Cardiac muscle cell (in vitro differentiated cells and primary cell): ENCODE measurements at regions not wholly inside any gene's neighbourhood (a gene's known extent, or its start where the extent isn't known, plus 50 kb on each side); places are given as distances from the start of the nearest gene placed in this dataset.

ENCODE experiments used
- DNase-seq, 2 donors: peaks; one replicate each; pipeline versions ENCODE4 v3.0.0 to v3.0.0-alpha.2; 2010 to 2017; ENCODE audit warnings: low read depth in 1 of 2, low spot score in 1 of 2
- H3K27ac ChIP-seq: fragments of 200-600 bp; sonication (generic); 2 replicates; pipeline ENCODE4 v1.5.1; 2016
- H3K27me3 ChIP-seq: fragments of 200-600 bp; sonication (generic); 2 replicates; pipeline ENCODE4 v1.6.0; 2016; ENCODE audit warnings: control low read depth
- H3K36me3 ChIP-seq: fragments of 200-600 bp; sonication (generic); 2 replicates; pipeline ENCODE4 v1.5.1; 2016; ENCODE audit warnings: control low read depth
- H3K4me1 ChIP-seq: fragments of 200-600 bp; sonication (generic); 2 replicates; pipeline ENCODE4 v1.8.1; 2017; ENCODE audit warnings: low read depth, mild to moderate bottlenecking, mixed run types
- H3K4me3 ChIP-seq: fragments of 200-600 bp; sonication (generic); 2 replicates; pipeline ENCODE4 v1.5.1; 2016; ENCODE audit warnings: mild to moderate bottlenecking
- H3K9me3 ChIP-seq: fragments of 200-600 bp; sonication (generic); 2 replicates; pipeline ENCODE4 v1.5.1; 2017; ENCODE audit warnings: low read depth, mild to moderate bottlenecking, control low read depth
- TF ChIP-seq, protein P1 (sequence below): IDR thresholded peaks from 2 replicates; pipeline ENCODE4 v1.5.1; 2012; ENCODE audit warnings: low read depth, mild to moderate bottlenecking, low read length

GRCh38 chr16:88298181-88298832, 84.5 kb upstream of the ZNF469 start:
- H3K9me3 ChIP-seq, result no peaks in the 10 kb centered on the region
- H3K36me3 ChIP-seq, result no peaks in the 10 kb centered on the region
- no peaks in the 10 kb centered on the region for H3K4me1 ChIP-seq
- peak in 1 of 2 donors; percentile 64 for DNase-seq
- no peak overlapping the region for H3K27ac ChIP-seq
- no peaks in the 10 kb centered on the region for H3K27me3 ChIP-seq
- no peak overlapping the region for H3K4me3 ChIP-seq
- TF ChIP-seq, protein P1, sequence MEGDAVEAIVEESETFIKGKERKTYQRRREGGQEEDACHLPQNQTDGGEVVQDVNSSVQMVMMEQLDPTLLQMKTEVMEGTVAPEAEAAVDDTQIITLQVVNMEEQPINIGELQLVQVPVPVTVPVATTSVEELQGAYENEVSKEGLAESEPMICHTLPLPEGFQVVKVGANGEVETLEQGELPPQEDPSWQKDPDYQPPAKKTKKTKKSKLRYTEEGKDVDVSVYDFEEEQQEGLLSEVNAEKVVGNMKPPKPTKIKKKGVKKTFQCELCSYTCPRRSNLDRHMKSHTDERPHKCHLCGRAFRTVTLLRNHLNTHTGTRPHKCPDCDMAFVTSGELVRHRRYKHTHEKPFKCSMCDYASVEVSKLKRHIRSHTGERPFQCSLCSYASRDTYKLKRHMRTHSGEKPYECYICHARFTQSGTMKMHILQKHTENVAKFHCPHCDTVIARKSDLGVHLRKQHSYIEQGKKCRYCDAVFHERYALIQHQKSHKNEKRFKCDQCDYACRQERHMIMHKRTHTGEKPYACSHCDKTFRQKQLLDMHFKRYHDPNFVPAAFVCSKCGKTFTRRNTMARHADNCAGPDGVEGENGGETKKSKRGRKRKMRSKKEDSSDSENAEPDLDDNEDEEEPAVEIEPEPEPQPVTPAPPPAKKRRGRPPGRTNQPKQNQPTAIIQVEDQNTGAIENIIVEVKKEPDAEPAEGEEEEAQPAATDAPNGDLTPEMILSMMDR, result no peak

DNA sequence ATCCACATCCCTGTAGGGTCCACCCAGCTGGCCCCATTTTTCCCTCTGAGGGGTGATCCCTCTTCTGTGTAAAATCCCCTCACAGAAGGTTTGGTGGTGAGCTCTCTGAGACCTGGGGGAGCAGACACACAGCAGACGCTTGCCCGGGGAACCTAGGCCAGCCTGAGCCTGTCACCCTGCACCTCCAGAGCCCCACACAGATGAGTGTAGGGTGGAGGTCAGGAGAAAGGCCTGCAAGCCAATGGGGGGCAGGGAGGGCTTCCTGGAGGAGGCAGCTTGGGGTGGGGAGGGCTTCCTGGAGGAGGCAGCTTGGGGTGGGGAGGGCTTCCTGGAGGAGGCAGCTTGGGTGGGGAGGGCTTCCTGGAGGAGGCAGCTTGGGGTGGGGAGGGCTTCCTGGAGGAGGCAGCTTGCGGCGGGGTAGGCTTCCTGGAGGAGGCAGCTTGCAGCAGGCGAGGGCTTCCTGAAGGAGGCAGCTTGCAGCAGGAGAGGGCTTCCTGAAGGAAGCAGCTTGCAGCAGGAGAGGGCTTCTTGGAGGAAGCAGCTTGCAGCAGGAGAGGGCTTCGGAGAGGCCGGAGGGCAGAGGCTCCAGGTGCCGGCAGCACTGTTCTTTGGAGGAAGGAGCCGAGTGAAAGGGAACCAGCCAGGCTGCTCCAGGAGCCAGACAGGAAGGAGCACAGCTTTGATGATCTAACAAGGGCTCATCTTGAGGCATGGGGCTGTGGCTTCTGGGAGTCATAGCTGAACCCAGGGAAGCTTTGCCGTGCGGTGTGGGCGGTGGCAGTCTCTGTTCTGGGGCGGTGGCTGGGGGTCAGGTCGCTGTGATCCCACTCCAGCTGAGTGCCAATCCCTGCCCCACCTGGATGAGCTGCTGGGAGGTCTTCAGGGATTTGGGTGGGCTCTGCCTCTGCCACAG, 83.7 kb upstream of the ZNF469 start:
- Histone ChIP-seq H3K4me3 (no peak overlapping the region), H3K27me3 (no peaks in the 10 kb centered on the region), H3K9me3 (no peaks in the 10 kb centered on the region), H3K4me1 (no peaks in the 10 kb centered on the region), H3K36me3 (no peaks in the 10 kb centered on the region), H3K27ac (no peak overlapping the region)
- TF ChIP-seq, protein P1, result no peak
- DNase-seq, result no peak

DNA sequence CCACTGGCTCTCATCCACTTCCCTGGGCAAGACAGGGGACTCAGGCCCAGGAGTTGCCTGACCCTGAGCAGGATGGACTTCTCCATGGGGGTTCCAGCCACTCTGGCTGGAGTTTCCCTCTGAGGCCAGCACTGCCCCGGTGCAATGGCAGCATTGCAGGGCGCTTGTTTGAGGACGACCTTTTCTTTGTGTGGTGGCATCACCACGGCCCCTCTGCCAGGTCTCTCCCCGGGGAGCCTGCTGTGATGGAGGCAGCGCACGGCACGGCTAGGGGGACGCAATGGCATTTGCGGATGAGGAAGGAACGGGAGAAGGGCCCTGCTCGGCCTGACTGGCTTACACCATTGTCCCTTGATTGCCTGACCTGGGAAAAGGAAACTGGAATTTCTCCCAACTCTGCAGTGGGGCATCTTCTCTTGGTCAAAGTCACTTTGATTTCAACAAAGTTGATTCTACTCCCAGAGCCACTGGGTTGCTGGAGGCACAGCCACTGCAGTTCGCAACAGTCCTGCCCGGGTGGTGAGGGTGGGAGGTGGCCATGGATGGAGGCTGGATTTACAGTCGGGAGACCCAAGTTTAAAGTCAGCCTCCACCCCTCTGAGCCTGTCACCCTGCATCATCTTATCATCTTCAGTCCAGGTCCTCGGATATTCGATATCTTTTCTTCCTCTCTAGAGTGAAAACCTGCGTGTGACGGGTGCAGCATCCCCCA, 82.9 kb upstream of the ZNF469 start:
- no peak for DNase-seq
- H3K27ac ChIP-seq, result no peak overlapping the region
- no peaks in the 10 kb centered on the region for H3K4me1 ChIP-seq

GRCh38 chr16:88300463-88300835, 82.3 kb upstream of the ZNF469 start:
- TF ChIP-seq, protein P1, result no peak
- H3K27ac ChIP-seq, result no peak overlapping the region
- no peaks in the 10 kb centered on the region for H3K4me1 ChIP-seq
- no peaks in the 10 kb centered on the region for H3K9me3 ChIP-seq
- no peaks in the 10 kb centered on the region for H3K27me3 ChIP-seq
- no peak overlapping the region for H3K4me3 ChIP-seq
- no peaks in the 10 kb centered on the region for H3K36me3 ChIP-seq
- no peak for DNase-seq

More for the DNA sequence above, 82.9 kb upstream of the ZNF469 start:
- H3K4me3 ChIP-seq, result no peak overlapping the region
- TF ChIP-seq, protein P1, result no peak
- H3K9me3 ChIP-seq, result no peaks in the 10 kb centered on the region
- H3K27me3 ChIP-seq, result no peaks in the 10 kb centered on the region
- no peaks in the 10 kb centered on the region for H3K36me3 ChIP-seq

- no peaks in the 10 kb centered on the region for H3K36me3 ChIP-seq
- H3K27me3 ChIP-seq, result no peaks in the 10 kb centered on the region
- H3K9me3 ChIP-seq, result no peaks in the 10 kb centered on the region
- DNase-seq, result no peak
- H3K4me3 ChIP-seq, result no peak overlapping the region
- H3K27ac ChIP-seq, result no peak overlapping the region
- H3K4me1 ChIP-seq, result no peaks in the 10 kb centered on the region
- TF ChIP-seq, protein P1, result no peak
Measured at GRCh38 chr16:88301431-88301830, 81.3 kb upstream of the ZNF469 start.
